ENCODE measurements at regions not wholly inside any gene's neighbourhood (a gene's known extent, or its start where the extent isn't known, plus 50 kb on each side); places are given as distances from the start of the nearest gene placed in this dataset.
"Not testable (repeated sequence)": the region's sequence is repeated elsewhere in the genome, so short reads cannot be mapped to it uniquely, and the experiment has no call there.

DNA sequence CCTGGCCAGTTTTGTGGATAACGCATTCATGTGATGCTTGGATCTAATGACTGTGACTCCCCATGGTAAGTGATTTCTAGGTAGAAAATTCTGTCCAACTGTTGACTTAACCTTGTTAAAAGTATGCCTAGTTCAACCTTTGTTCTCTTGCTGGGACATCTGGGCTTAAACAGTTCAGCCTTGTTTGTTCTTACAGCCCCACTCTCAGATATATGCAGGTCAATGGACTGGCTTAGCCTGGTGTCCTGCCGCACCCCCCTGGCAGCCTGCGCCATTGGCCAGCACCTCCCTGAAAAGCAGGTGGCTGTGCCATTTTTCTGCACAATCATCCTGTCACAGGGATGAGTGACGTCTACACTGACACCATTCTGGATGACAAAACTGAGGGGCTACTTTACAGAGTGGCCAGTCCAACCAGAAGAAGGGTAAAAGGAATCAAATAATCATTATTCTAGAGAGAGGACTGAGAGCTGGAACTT, 244.7 kb upstream of the ONECUT1 start:
- H3K27ac Mint-ChIP-seq = no peak overlapping the region
- no peak overlapping the region for H3K4me3 Mint-ChIP-seq
- no peaks in the 10 kb centered on the region for H3K4me1 Mint-ChIP-seq
- H3K27me3 Mint-ChIP-seq (ENCODE audit: low read depth) = no peaks in the 10 kb centered on the region
- no peaks in the 10 kb centered on the region for H3K9me3 Mint-ChIP-seq
- H3K36me3 Mint-ChIP-seq (ENCODE audit: low read depth) = no peaks in the 10 kb centered on the region
- TF ChIP-seq, protein P1, sequence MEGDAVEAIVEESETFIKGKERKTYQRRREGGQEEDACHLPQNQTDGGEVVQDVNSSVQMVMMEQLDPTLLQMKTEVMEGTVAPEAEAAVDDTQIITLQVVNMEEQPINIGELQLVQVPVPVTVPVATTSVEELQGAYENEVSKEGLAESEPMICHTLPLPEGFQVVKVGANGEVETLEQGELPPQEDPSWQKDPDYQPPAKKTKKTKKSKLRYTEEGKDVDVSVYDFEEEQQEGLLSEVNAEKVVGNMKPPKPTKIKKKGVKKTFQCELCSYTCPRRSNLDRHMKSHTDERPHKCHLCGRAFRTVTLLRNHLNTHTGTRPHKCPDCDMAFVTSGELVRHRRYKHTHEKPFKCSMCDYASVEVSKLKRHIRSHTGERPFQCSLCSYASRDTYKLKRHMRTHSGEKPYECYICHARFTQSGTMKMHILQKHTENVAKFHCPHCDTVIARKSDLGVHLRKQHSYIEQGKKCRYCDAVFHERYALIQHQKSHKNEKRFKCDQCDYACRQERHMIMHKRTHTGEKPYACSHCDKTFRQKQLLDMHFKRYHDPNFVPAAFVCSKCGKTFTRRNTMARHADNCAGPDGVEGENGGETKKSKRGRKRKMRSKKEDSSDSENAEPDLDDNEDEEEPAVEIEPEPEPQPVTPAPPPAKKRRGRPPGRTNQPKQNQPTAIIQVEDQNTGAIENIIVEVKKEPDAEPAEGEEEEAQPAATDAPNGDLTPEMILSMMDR (IDR thresholded peaks at IDR 0.05; ENCODE audit: unreplicated experiment in 3 of 3) = no peak

DNA sequence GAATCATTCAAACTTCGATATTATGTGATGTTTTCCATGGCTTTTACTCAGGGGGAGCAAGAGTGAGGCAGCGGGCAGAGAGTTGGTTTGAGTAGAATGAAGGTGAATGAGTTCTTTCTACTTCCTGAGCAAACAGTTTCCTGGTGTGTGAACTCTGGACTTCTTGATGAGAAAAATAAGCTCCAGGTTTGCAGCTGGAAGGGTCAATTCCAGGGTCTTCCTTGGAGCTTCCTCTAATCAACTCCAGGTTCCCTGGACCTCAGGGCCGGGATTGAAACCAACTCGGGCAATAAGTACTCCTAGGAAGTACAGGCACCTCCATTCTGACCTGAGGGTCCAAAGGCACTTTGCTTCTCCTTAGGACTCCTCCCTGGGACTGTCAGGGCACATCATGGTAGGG, 243.6 kb upstream of the ONECUT1 start:
- H3K4me3 Mint-ChIP-seq = no peak overlapping the region
- H3K4me1 Mint-ChIP-seq = no peaks in the 10 kb centered on the region
- no peaks in the 10 kb centered on the region for H3K9me3 Mint-ChIP-seq
- no peaks in the 10 kb centered on the region for H3K36me3 Mint-ChIP-seq (ENCODE audit: low read depth)
- TF ChIP-seq, protein P1 (IDR thresholded peaks at IDR 0.05; ENCODE audit: unreplicated experiment in 3 of 3) = no peak
- no peak overlapping the region for H3K27ac Mint-ChIP-seq
- no peaks in the 10 kb centered on the region for H3K27me3 Mint-ChIP-seq (ENCODE audit: low read depth)

DNA sequence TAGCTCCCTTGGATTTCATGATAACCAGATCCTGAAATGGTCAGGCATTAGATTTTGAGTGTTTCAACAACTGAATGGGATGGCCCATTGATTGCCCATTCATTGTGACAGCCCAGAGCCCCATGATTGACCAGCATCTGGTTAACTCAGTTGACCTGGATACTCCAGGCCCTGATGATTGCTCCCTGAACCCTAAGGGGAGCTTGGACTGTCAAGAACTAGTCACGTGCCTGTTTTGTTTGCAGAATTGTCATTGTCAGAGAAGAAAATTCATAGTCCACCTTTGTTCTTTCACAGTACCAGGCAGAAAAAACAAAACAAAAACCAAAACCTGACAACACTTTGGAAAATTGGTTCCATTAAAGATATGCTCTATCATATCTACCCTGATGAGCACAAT, 241.3 kb upstream of the ONECUT1 start:
- H3K36me3 Mint-ChIP-seq (ENCODE audit: low read depth) = no peaks in the 10 kb centered on the region
- H3K9me3 Mint-ChIP-seq = no peaks in the 10 kb centered on the region
- H3K27me3 Mint-ChIP-seq (ENCODE audit: low read depth) = no peaks in the 10 kb centered on the region
- H3K4me1 Mint-ChIP-seq = no peaks in the 10 kb centered on the region
- TF ChIP-seq, protein P1 (IDR thresholded peaks at IDR 0.05; ENCODE audit: unreplicated experiment in 3 of 3) = no peak
- H3K27ac Mint-ChIP-seq = no peak overlapping the region
- no peak overlapping the region for H3K4me3 Mint-ChIP-seq

DNA sequence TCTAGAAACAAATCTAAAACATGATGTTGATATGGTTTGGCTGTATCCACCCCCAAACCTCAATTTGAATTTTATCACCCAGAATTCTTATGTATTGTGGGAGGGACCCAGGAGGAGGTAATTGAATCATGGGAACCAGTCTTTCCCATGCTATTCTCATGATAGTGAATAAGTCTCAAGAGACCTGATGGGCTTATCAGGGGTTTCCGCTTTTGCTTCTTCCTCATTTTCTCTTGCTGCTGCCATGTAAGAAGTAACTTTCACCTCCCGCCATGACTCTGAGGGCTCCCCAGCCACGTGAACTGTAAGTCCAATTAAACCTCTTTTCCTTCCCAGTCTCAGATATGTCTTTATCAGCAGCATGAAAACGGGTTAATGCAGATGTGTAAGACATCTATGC, 232.7 kb upstream of the ONECUT1 start:
- TF ChIP-seq, protein P1 (IDR thresholded peaks at IDR 0.05; ENCODE audit: unreplicated experiment in 3 of 3) = no peak
- Mint-ChIP-seq H3K4me1 (no peaks in the 10 kb centered on the region), H3K4me3 (no peak overlapping the region), H3K9me3 (peaks cover 5% of the 10 kb centered on the region), H3K27me3 (ENCODE audit: low read depth) (peaks cover 4% of the 10 kb centered on the region), H3K36me3 (ENCODE audit: low read depth) (no peaks in the 10 kb centered on the region), H3K27ac (no peak overlapping the region)

DNA sequence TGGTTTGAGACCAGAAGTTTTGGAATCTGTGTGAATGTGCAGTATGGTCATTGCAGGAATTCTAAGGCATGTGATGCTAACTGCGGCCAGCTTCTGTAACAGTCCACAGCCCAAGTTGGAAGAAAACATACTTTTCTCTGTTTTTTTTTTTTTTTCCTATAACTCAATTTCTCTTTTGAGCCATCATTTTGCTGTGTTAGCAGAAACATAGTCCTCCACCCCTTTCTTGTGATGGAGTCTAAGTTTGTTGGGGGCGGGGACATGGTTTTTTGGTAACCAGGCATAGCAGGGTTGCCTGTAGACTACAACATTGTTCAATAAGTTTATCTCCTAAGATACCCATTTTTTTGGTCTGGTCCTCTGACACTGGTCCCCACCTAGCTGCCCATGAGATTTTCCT, 223.2 kb upstream of the ONECUT1 start:
- H3K27me3 Mint-ChIP-seq (ENCODE audit: low read depth) = peaks cover 3% of the 10 kb centered on the region
- no peaks in the 10 kb centered on the region for H3K9me3 Mint-ChIP-seq
- H3K36me3 Mint-ChIP-seq (ENCODE audit: low read depth) = no peaks in the 10 kb centered on the region
- H3K27ac Mint-ChIP-seq = no peak overlapping the region
- no peak overlapping the region for H3K4me3 Mint-ChIP-seq
- TF ChIP-seq, protein P1 (IDR thresholded peaks at IDR 0.05; ENCODE audit: unreplicated experiment in 3 of 3) = no peak
- no peaks in the 10 kb centered on the region for H3K4me1 Mint-ChIP-seq

DNA sequence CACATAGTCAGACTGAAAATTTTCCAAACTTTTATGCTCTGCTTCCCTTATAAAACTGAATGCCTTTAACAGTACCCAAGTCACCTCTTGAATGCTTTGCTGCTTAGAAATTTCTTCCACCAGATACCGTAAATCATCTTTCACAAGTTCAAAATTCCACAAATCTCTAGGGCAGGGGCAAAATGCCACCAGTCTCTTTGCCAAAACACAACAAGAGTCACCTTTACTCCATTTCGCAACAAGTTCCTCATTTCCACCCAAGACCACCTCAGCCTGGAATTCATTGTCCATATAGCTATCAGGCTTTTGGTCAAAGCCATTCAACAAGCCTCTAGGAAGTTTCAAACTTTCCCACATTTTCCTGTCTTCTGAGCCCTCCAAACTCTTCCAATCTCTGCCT, 221.6 kb upstream of the ONECUT1 start:
- not testable (repeated sequence) for H3K4me3 Mint-ChIP-seq; H3K4me1 Mint-ChIP-seq; H3K36me3 Mint-ChIP-seq (ENCODE audit: low read depth); H3K27me3 Mint-ChIP-seq (ENCODE audit: low read depth); H3K9me3 Mint-ChIP-seq; H3K27ac Mint-ChIP-seq

Data from nephron (organoid).